ENCODE measurements at regions not wholly inside any gene's neighbourhood (a gene's known extent, or its start where the extent isn't known, plus 50 kb on each side); places are given as distances from the start of the nearest gene placed in this dataset.

GRCh38 chr7:54907981-54908380, 110.8 kb upstream of the EGFR start:
- Histone ChIP-seq H3K9me3 (ENCODE audit: control insufficient read depth, low read length) (no peaks in the 10 kb centered on the region), H3K27me3 (ENCODE audit: control insufficient read depth, insufficient read depth, low read length) (no peaks in the 10 kb centered on the region), H3K4me1 (ENCODE audit: control insufficient read depth, insufficient read depth, low read length) (no peaks in the 10 kb centered on the region), H3K4me3 (ENCODE audit: low read length) (no peak overlapping the region), H3K9ac (ENCODE audit: low read length) (no peak overlapping the region), H3K36me3 (ENCODE audit: control insufficient read depth, insufficient read depth, low read length) (no peaks in the 10 kb centered on the region)

DNA sequence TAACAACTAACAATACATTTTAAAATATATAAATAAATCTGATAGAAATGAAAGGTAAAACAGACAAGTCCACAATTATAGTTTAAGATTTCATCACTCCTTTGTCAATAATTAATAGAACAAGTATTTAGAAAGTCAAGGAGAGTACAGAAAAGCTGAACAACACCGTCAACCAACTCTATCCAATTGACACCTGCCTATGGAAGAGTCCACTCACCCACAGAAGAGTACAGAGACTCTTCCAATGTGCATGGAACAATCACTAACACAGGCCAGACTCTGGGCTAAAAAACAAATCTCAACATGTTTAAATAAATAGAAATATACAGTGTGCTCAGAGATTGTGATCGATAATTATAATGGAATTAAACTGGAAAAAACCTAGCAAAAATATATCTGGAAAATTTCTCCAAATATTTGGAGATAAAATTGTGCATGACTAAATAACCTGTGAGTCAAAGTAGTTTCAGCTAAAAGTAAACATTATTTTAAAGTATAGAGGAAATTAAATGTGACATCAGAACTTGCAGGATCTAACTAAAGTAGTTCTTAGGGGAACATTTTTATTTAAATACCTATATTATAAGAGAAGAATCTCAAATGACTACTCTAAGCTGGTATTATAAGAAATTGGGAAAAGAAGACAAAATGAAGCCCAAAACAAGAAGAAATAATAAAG, 109.9 kb upstream of the EGFR start:
- no peaks in the 10 kb centered on the region for H3K27me3 ChIP-seq (ENCODE audit: control insufficient read depth, insufficient read depth, low read length)
- H3K9ac ChIP-seq (ENCODE audit: low read length), result no peak overlapping the region
- no peaks in the 10 kb centered on the region for H3K36me3 ChIP-seq (ENCODE audit: control insufficient read depth, insufficient read depth, low read length)
- H3K4me3 ChIP-seq (ENCODE audit: low read length), result no peak overlapping the region
- no peaks in the 10 kb centered on the region for H3K4me1 ChIP-seq (ENCODE audit: control insufficient read depth, insufficient read depth, low read length)
- no peaks in the 10 kb centered on the region for H3K9me3 ChIP-seq (ENCODE audit: control insufficient read depth, low read length)

GRCh38 chr7:54915870-54916598, 102.8 kb upstream of the EGFR start:
- Histone ChIP-seq H3K27me3 (ENCODE audit: control insufficient read depth, insufficient read depth, low read length) (no peaks in the 10 kb centered on the region), H3K9me3 (ENCODE audit: control insufficient read depth, low read length) (no peaks in the 10 kb centered on the region), H3K9ac (ENCODE audit: low read length) (no peak overlapping the region), H3K4me1 (ENCODE audit: control insufficient read depth, insufficient read depth, low read length) (no peaks in the 10 kb centered on the region), H3K4me3 (ENCODE audit: low read length) (no peak overlapping the region), H3K36me3 (ENCODE audit: control insufficient read depth, insufficient read depth, low read length) (no peaks in the 10 kb centered on the region)

GRCh38 chr7:54917613-54918391, 101.0 kb upstream of the EGFR start:
- H3K27me3 ChIP-seq (ENCODE audit: control insufficient read depth, insufficient read depth, low read length), result no peaks in the 10 kb centered on the region
- no peaks in the 10 kb centered on the region for H3K9me3 ChIP-seq (ENCODE audit: control insufficient read depth, low read length)
- H3K4me1 ChIP-seq (ENCODE audit: control insufficient read depth, insufficient read depth, low read length), result no peaks in the 10 kb centered on the region
- H3K36me3 ChIP-seq (ENCODE audit: control insufficient read depth, insufficient read depth, low read length), result no peaks in the 10 kb centered on the region
- H3K9ac ChIP-seq (ENCODE audit: low read length), result no peak overlapping the region
- no peak overlapping the region for H3K4me3 ChIP-seq (ENCODE audit: low read length)

DNA sequence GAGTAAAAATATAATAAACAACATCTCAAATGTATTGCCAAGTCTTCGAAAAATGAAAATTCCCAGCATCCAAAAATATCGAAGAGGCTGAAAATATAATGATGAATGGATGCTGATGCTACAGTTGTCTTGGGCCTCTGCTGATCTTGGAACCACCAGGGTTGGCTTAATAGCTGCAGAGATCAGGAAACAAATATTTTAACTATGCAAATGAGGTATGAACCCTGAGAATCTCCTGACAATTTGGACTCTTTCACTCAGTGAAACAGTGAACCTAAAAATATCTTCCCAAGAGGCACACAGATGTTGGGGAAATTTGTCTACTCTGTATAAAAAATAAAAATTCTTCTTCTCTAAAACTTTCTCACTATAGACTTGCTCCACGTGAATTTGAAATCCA, 97.7 kb upstream of the EGFR start:
- Histone ChIP-seq H3K4me1 (ENCODE audit: control insufficient read depth, insufficient read depth, low read length) (no peaks in the 10 kb centered on the region), H3K36me3 (ENCODE audit: control insufficient read depth, insufficient read depth, low read length) (no peaks in the 10 kb centered on the region), H3K9ac (ENCODE audit: low read length) (no peak overlapping the region), H3K4me3 (ENCODE audit: low read length) (no peak overlapping the region), H3K27me3 (ENCODE audit: control insufficient read depth, insufficient read depth, low read length) (no peaks in the 10 kb centered on the region), H3K9me3 (ENCODE audit: control insufficient read depth, low read length) (no peaks in the 10 kb centered on the region)

DNA sequence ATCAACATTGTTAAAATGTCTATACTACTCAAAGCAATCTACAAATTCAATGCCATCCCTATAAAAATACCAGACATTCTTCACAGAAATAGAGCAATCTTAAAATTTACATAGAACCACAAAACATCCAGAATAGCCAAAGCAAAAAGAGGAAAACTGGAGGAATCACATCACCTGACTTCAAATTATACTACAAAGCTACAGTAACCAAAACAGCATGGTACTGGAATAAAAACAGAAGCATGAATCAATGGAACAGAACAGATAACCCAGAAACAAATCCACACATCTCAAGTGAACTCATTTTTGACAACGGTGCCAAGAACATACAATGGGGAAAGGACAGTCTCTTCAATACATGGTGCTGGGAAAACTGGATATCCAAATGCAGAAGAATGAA, 87.3 kb upstream of the EGFR start:
- Histone ChIP-seq H3K4me1 (ENCODE audit: control insufficient read depth, insufficient read depth, low read length) (no peaks in the 10 kb centered on the region), H3K4me3 (ENCODE audit: low read length) (no peak overlapping the region), H3K9ac (ENCODE audit: low read length) (no peak overlapping the region), H3K27me3 (ENCODE audit: control insufficient read depth, insufficient read depth, low read length) (no peaks in the 10 kb centered on the region), H3K9me3 (ENCODE audit: control insufficient read depth, low read length) (no peaks in the 10 kb centered on the region), H3K36me3 (ENCODE audit: control insufficient read depth, insufficient read depth, low read length) (no peaks in the 10 kb centered on the region)

GRCh38 chr7:54932818-54933543, 85.8 kb upstream of the EGFR start:
- no peak overlapping the region for H3K4me3 ChIP-seq (ENCODE audit: low read length)
- H3K27me3 ChIP-seq (ENCODE audit: control insufficient read depth, insufficient read depth, low read length), result no peaks in the 10 kb centered on the region
- no peaks in the 10 kb centered on the region for H3K36me3 ChIP-seq (ENCODE audit: control insufficient read depth, insufficient read depth, low read length)
- no peaks in the 10 kb centered on the region for H3K9me3 ChIP-seq (ENCODE audit: control insufficient read depth, low read length)
- H3K4me1 ChIP-seq (ENCODE audit: control insufficient read depth, insufficient read depth, low read length), result no peaks in the 10 kb centered on the region
- H3K9ac ChIP-seq (ENCODE audit: low read length), result peak overlapping the region; percentile 38

DNA sequence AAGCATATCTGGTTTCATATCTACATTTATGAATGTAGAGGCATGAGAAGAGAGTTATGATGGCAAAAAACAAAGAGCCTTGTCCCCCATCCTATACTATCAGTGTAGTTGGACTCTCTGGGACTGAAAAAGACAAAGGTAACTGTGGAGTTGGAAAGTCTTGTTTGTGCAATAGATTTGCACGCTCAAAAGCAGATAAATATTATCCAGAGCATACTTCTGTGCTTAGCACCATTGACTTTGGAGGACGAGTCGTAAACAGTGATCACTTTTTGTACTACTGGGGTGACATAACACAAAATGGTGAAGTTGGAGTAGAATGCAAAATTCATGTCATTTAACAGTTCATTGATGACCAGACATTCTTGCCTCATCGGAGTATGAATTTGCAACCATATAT, 85.2 kb upstream of the EGFR start:
- Histone ChIP-seq H3K27me3 (ENCODE audit: control insufficient read depth, insufficient read depth, low read length) (no peaks in the 10 kb centered on the region), H3K9ac (ENCODE audit: low read length) (peak overlapping the region; percentile 38), H3K36me3 (ENCODE audit: control insufficient read depth, insufficient read depth, low read length) (no peaks in the 10 kb centered on the region), H3K4me3 (ENCODE audit: low read length) (no peak overlapping the region), H3K9me3 (ENCODE audit: control insufficient read depth, low read length) (no peaks in the 10 kb centered on the region), H3K4me1 (ENCODE audit: control insufficient read depth, insufficient read depth, low read length) (no peaks in the 10 kb centered on the region)

- Histone ChIP-seq H3K27me3 (ENCODE audit: control insufficient read depth, insufficient read depth, low read length) (no peaks in the 10 kb centered on the region), H3K9me3 (ENCODE audit: control insufficient read depth, low read length) (no peaks in the 10 kb centered on the region), H3K9ac (ENCODE audit: low read length) (no peak overlapping the region), H3K36me3 (ENCODE audit: control insufficient read depth, insufficient read depth, low read length) (no peaks in the 10 kb centered on the region), H3K4me1 (ENCODE audit: control insufficient read depth, insufficient read depth, low read length) (no peaks in the 10 kb centered on the region), H3K4me3 (ENCODE audit: low read length) (no peak overlapping the region)
These were observed 78.1 kb upstream of the EGFR start for GRCh38 chr7:54940748-54941147.

GRCh38 chr7:54944179-54944578, 74.6 kb upstream of the EGFR start:
- H3K9me3 ChIP-seq (ENCODE audit: control insufficient read depth, low read length), result no peaks in the 10 kb centered on the region
- no peak overlapping the region for H3K4me3 ChIP-seq (ENCODE audit: low read length)
- H3K27me3 ChIP-seq (ENCODE audit: control insufficient read depth, insufficient read depth, low read length), result no peaks in the 10 kb centered on the region
- H3K4me1 ChIP-seq (ENCODE audit: control insufficient read depth, insufficient read depth, low read length), result no peaks in the 10 kb centered on the region
- H3K9ac ChIP-seq (ENCODE audit: low read length), result no peak overlapping the region
- no peaks in the 10 kb centered on the region for H3K36me3 ChIP-seq (ENCODE audit: control insufficient read depth, insufficient read depth, low read length)

- H3K27me3 ChIP-seq (ENCODE audit: control insufficient read depth, insufficient read depth, low read length), result no peaks in the 10 kb centered on the region
- H3K4me3 ChIP-seq (ENCODE audit: low read length), result no peak overlapping the region
- no peaks in the 10 kb centered on the region for H3K4me1 ChIP-seq (ENCODE audit: control insufficient read depth, insufficient read depth, low read length)
- no peaks in the 10 kb centered on the region for H3K36me3 ChIP-seq (ENCODE audit: control insufficient read depth, insufficient read depth, low read length)
- no peaks in the 10 kb centered on the region for H3K9me3 ChIP-seq (ENCODE audit: control insufficient read depth, low read length)
- no peak overlapping the region for H3K9ac ChIP-seq (ENCODE audit: low read length)
These were observed 72.5 kb upstream of the EGFR start for GRCh38 chr7:54946271-54946670.

DNA sequence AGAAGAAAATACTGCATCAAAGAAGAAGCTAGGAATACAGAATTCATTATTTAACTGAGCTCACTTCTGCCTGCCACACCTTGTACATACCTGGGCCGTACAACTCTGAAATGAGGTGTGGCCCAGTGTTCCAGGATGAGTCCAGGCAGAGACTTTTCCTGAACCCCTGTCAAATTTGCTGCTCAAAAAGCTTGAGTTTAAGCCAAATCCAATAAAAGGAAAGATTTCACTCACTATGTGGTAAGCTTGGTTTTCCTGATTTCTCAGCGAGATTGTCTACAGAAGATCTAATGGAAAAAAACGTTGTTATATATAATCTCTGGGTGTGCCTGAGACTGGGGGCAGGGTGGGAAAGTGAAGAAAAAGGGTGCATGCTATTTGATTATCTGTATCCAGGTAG, 72.1 kb upstream of the EGFR start:
- Histone ChIP-seq H3K4me3 (ENCODE audit: low read length) (no peak overlapping the region), H3K27me3 (ENCODE audit: control insufficient read depth, insufficient read depth, low read length) (no peaks in the 10 kb centered on the region), H3K36me3 (ENCODE audit: control insufficient read depth, insufficient read depth, low read length) (no peaks in the 10 kb centered on the region), H3K4me1 (ENCODE audit: control insufficient read depth, insufficient read depth, low read length) (no peaks in the 10 kb centered on the region), H3K9ac (ENCODE audit: low read length) (no peak overlapping the region), H3K9me3 (ENCODE audit: control insufficient read depth, low read length) (no peaks in the 10 kb centered on the region)

Data from mucosa of stomach (tissue), 1 donor.